ENCODE measurements at regions not wholly inside any gene's neighbourhood (a gene's known extent, or its start where the extent isn't known, plus 50 kb on each side); places are given as distances from the start of the nearest gene placed in this dataset.

- no peak overlapping the region for H3K4me3 ChIP-seq (ENCODE audit: insufficient read depth, low read depth, low read length)
- peaks cover 13% of the 10 kb centered on the region for H3K4me1 ChIP-seq (ENCODE audit: insufficient read depth, low read length)
- H4K20me1 ChIP-seq (ENCODE audit: insufficient read depth, low read length): no peaks in the 10 kb centered on the region
- H3K27me3 ChIP-seq (ENCODE audit: insufficient read depth, low read length): peaks cover 2% of the 10 kb centered on the region
- Mint-ChIP-seq H3K27me3 (ENCODE audit: low read depth, unreplicated experiment) (peaks cover 5% of the 10 kb centered on the region), H3K4me1 (ENCODE audit: low read depth, unreplicated experiment) (peaks cover 21% of the 10 kb centered on the region), H3K9me3 (ENCODE audit: unreplicated experiment) (no peaks in the 10 kb centered on the region), H3K27ac (ENCODE audit: unreplicated experiment) (no peak overlapping the region), H3K4me3 (ENCODE audit: unreplicated experiment) (no peak overlapping the region), H3K36me3 (ENCODE audit: low read depth, unreplicated experiment) (no peaks in the 10 kb centered on the region)
- no peak for FAIRE-seq
- H3K4me2 ChIP-seq (ENCODE audit: low read length): no peak overlapping the region
- no peaks in the 10 kb centered on the region for H3K79me2 ChIP-seq (ENCODE audit: insufficient read depth, low read length)
- H3K36me3 ChIP-seq (ENCODE audit: insufficient read depth, low read length): no peaks in the 10 kb centered on the region
- no peak for TF ChIP-seq EZH2 (IDR thresholded peaks at IDR 0.05; ENCODE audit: insufficient read depth, low read length)
- peak; percentile 72 for TF ChIP-seq CTCF (IDR thresholded peaks at IDR 0.05; ENCODE audit: insufficient read depth, low read depth, low read length)
- no peak overlapping the region for H3K9ac ChIP-seq (ENCODE audit: low read length)
- no peak overlapping the region for H2AFZ ChIP-seq (ENCODE audit: low read depth, low read length)
- no peak overlapping the region for H3K27ac ChIP-seq (ENCODE audit: low read depth, low read length)
- H3K9me3 ChIP-seq (ENCODE audit: insufficient read depth, low read depth, low read length): no peaks in the 10 kb centered on the region
- peak; percentile 22 for DNase-seq (ENCODE audit: low read depth)
Measured at GRCh38 chr2:217650716-217651360, 352.0 kb downstream of the TNS1 start.

DNA sequence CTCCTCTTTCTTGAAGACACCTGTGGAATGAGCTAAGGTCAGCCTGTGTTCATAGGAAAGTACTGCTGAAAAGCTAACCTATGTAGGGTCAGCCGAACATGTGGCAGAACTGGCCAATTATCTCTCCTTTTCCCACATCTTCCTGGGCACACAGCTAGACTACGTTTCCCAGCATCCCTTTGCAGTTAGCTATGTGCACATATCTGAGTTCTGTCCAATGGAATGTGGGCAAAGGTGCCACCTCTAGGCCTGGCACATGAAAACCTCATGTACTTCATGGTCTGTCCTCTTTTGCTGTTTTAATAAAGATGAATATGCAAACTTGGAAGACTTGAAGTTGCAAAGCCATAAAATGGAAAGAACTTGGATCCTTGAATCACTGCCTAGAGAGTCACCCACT, 352.6 kb downstream of the TNS1 start:
- Mint-ChIP-seq H3K36me3 (ENCODE audit: low read depth, unreplicated experiment) (no peaks in the 10 kb centered on the region), H3K27ac (ENCODE audit: unreplicated experiment) (peak overlapping the region; percentile 36), H3K9me3 (ENCODE audit: unreplicated experiment) (no peaks in the 10 kb centered on the region), H3K27me3 (ENCODE audit: low read depth, unreplicated experiment) (peaks cover 2% of the 10 kb centered on the region), H3K4me3 (ENCODE audit: unreplicated experiment) (no peak overlapping the region), H3K4me1 (ENCODE audit: low read depth, unreplicated experiment) (peaks cover 22% of the 10 kb centered on the region)
- H3K27ac ChIP-seq (ENCODE audit: low read depth, low read length): no peak overlapping the region
- no peaks in the 10 kb centered on the region for H3K36me3 ChIP-seq (ENCODE audit: insufficient read depth, low read length)
- no peaks in the 10 kb centered on the region for H3K9me3 ChIP-seq (ENCODE audit: insufficient read depth, low read depth, low read length)
- no peak overlapping the region for H3K4me2 ChIP-seq (ENCODE audit: low read length)
- no peak overlapping the region for H2AFZ ChIP-seq (ENCODE audit: low read depth, low read length)
- H4K20me1 ChIP-seq (ENCODE audit: insufficient read depth, low read length): no peaks in the 10 kb centered on the region
- H3K4me1 ChIP-seq (ENCODE audit: insufficient read depth, low read length): peaks cover 16% of the 10 kb centered on the region
- DNase-seq (ENCODE audit: low read depth): no peak
- FAIRE-seq: peak; percentile 67
- TF ChIP-seq EZH2 (IDR thresholded peaks at IDR 0.05; ENCODE audit: insufficient read depth, low read length): no peak
- no peak for TF ChIP-seq CTCF (IDR thresholded peaks at IDR 0.05; ENCODE audit: insufficient read depth, low read depth, low read length)
- no peak overlapping the region for H3K9ac ChIP-seq (ENCODE audit: low read length)
- H3K27me3 ChIP-seq (ENCODE audit: insufficient read depth, low read length): no peaks in the 10 kb centered on the region
- H3K4me3 ChIP-seq (ENCODE audit: insufficient read depth, low read depth, low read length): no peak overlapping the region
- H3K79me2 ChIP-seq (ENCODE audit: insufficient read depth, low read length): no peaks in the 10 kb centered on the region

- no peak overlapping the region for H3K4me3 Mint-ChIP-seq (ENCODE audit: unreplicated experiment)
- no peaks in the 10 kb centered on the region for H3K36me3 ChIP-seq (ENCODE audit: insufficient read depth, low read length)
- TF ChIP-seq EZH2 (IDR thresholded peaks at IDR 0.05; ENCODE audit: insufficient read depth, low read length): no peak
- no peak for TF ChIP-seq CTCF (IDR thresholded peaks at IDR 0.05; ENCODE audit: insufficient read depth, low read depth, low read length)
Measured at GRCh38 chr2:217647925-217648324, 354.9 kb downstream of the TNS1 start.

More at GRCh38 chr2:217647925-217648324, 354.9 kb downstream of the TNS1 start:
- peaks cover 2% of the 10 kb centered on the region for H3K27me3 Mint-ChIP-seq (ENCODE audit: low read depth, unreplicated experiment)
- Histone ChIP-seq H3K9ac (ENCODE audit: low read length) (no peak overlapping the region), H4K20me1 (ENCODE audit: insufficient read depth, low read length) (no peaks in the 10 kb centered on the region), H3K9me3 (ENCODE audit: insufficient read depth, low read depth, low read length) (no peaks in the 10 kb centered on the region), H3K79me2 (ENCODE audit: insufficient read depth, low read length) (no peaks in the 10 kb centered on the region), H3K4me1 (ENCODE audit: insufficient read depth, low read length) (peaks cover 8% of the 10 kb centered on the region), H2AFZ (ENCODE audit: low read depth, low read length) (no peak overlapping the region), H3K4me2 (ENCODE audit: low read length) (no peak overlapping the region), H3K27me3 (ENCODE audit: insufficient read depth, low read length) (no peaks in the 10 kb centered on the region), H3K27ac (ENCODE audit: low read depth, low read length) (no peak overlapping the region), H3K4me3 (ENCODE audit: insufficient read depth, low read depth, low read length) (no peak overlapping the region)
- no peaks in the 10 kb centered on the region for H3K36me3 Mint-ChIP-seq (ENCODE audit: low read depth, unreplicated experiment)
- no peak overlapping the region for H3K27ac Mint-ChIP-seq (ENCODE audit: unreplicated experiment)
- no peak for DNase-seq (ENCODE audit: low read depth)
- FAIRE-seq: no peak
- no peaks in the 10 kb centered on the region for H3K9me3 Mint-ChIP-seq (ENCODE audit: unreplicated experiment)
- peaks cover 16% of the 10 kb centered on the region for H3K4me1 Mint-ChIP-seq (ENCODE audit: low read depth, unreplicated experiment)
